NCI-H69 (cell line): ENCODE measurements at regions not wholly inside any gene's neighbourhood (a gene's known extent, or its start where the extent isn't known, plus 50 kb on each side); places are given as distances from the start of the nearest gene placed in this dataset.

Source experiments
- DNase-seq: peaks from one replicate; lab custom pipeline; 2025; lab: John Stamatoyannopoulos, UW

DNA sequence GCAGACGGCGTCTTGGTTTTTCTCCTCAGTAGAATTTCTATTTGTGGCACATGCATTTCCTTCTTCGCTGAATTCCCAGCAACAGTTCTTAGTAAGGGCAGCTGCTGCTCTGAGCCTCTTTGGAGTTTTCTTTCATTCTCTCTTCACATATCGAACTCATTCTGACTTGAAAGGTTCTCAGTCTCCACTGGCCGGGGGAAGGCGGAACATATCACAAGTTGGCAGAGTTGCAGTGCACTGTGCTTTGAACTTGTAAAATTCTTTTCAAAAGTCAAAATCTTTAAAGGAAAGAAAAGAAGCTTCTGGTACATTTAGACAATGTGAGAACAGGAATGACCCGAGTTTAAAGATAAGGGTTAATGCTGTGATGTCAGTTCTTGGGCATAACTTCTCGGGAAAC lies 286.1 kb upstream of the MAP3K7 start:
- no peak for DNase-seq

DNA sequence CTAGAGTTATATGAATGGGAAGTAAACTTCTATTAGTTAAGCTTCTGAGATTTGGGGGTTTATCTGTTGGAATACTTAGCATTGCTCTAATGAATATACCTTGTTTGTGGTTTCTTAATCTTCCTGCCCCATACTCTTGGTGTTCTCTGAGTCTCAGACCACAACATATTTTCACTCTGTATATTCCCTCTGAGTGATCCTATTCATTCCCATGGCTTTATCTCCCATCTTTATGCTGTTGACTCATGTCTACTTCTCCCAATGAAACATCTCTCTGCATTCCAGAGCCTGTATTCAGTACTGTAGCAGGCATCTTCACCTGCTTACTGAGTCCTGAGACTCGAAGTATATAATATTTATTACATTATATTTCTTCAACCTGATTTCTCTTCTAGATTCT lies 283.7 kb upstream of the MAP3K7 start:
- DNase-seq, result no peak

DNA sequence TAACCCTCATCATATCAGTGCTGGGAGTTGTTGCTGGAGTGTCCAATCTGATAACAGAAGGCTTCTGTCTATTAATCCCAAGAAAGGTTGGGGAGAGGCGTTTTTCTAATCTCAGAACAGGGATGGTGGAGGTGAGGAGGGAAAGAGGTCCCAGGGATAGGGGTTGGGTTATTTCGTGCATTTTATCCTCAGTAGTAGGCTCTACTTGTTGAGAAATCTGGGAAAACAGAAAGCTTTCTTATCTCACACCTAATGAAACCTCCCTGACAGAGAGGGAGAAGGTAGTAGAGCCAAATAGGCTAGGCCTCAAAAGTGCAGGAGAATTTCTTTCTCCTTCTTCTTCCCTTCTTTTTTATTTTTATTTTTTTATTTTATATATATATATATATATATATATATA lies 281.8 kb upstream of the MAP3K7 start:
- no peak for DNase-seq

DNA sequence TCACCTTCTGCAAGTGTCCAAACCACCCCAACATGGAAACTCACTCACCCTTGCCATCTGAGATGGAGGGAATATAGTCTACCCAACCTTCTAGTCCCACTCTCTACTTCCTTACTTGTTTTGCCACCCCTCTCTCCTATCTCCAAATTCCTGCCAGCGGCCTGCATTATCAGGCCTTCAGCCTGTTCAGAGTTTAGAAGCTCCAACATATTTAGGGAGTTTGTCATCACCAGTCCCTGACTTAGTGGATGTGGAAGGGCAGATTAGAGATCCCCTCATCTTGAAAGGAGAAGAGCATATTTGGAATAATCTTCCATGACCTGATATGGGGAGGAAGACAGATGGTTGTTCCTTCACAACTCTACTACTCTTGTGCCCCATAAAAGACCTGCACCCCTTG lies 281.4 kb upstream of the MAP3K7 start:
- no peak for DNase-seq

DNA sequence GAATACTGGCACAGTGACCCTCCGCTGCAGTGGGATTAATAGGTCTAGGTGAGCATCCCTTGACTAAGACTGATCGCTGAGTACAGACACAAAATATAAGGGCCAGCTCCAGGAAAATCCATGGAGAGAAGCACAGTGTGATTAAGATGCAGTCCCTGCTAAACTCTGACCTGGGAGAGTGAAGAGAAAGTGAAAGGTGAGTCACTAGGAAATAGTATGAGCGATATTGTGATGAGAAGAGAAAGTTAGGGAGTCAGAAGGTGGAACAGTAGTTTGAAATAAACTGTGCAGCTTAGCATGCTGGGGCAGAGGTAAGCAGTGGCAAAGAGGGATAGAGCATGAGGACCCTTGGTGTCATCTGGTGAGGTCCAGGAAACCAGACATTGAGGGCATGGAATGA lies 278.6 kb upstream of the MAP3K7 start:
- DNase-seq, result no peak

DNA sequence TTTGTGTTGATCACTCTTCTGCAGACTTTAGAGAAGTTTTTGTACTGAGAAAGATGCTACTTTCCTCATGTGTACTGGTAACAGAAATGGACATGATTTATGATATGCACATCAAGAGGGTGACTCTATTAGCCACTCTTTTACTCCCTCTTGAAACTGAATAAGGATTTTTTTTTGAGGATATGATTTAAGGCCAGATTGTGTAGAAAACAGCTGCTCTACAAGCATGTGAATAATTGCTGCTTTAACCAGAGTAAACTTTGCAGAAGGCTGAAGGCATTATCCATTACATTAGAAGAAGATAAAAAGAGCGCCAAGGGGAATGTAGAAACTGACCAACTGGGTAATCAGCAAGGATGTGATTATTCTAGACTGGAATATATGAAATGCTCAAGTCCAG lies 276.2 kb upstream of the MAP3K7 start:
- no peak for DNase-seq

DNA sequence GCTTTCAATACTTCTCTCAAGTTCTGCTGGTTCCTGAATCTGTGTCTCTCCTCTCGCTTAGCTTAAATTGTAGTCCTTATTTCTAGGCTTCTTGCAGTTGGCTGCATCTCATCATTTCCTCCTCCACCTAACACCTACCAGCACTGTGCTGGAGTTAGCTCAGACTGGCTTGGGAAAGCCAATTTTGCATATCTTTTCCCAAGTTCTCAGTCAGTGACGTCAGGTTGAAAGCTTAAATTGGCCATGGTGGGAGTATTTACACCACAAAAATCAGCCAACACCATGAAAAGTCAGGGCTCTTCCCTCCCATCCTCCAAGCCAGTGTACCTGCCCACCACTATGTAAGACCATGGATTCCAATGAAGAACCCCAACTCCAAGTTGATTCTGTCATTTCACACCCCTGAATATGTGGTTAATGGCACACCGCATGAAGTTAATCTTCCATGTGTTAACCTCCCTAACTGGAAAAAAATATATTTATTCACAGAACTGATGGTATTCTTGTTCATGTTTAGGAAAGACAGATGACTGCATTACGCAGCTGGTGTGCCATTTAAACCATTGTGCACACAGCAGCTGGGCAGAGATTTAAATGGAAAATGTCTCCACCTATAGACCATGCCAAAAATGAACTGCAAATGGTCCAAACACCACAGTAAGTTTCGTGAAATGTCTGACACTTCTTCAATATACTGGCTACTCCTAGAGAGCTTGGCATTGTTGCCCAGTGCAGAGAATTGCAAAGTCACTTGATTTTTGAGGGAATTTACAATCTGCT lies 274.1 kb upstream of the MAP3K7 start:
- DNase-seq, result peak; percentile 38

DNA sequence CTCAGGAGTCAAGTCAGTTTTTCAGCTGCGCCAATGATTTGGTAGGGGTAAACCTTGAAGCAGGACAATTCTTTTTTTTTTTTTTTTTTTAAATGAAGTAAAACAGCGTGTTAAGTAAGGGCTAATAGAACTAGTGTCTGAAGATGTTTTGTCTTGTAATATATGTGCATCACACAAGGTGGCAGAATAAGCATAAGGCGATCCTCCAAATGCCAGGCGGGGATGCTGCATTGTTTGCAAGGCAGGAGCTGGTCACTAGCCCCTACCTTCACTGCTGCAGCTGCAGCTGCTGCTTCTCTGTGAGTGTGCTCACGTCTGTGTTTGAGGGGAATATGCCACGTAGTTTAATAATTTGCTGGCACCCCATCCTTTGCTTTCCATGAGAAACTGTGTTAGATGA lies 272.7 kb upstream of the MAP3K7 start:
- DNase-seq, result peak; percentile 39

DNA sequence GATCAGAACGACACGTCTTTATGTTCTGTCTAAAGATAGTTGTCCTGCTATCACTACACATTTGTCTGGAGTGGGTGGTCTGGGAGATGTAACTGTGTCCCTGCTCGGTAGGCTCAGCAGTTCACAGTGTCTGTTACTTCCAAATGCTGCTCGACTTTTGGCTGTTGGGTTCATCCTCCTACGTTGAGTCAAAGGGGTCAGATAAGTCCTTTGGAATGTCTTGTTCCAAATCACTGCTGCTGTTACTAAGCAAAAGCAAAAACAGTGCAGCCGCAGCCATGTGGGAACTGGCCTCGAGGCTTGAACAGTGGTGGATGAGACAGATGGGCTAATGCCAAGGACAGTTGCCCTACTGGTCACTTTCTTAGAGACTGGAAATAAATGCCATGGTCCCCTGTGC lies 272.2 kb upstream of the MAP3K7 start:
- no peak for DNase-seq

DNA sequence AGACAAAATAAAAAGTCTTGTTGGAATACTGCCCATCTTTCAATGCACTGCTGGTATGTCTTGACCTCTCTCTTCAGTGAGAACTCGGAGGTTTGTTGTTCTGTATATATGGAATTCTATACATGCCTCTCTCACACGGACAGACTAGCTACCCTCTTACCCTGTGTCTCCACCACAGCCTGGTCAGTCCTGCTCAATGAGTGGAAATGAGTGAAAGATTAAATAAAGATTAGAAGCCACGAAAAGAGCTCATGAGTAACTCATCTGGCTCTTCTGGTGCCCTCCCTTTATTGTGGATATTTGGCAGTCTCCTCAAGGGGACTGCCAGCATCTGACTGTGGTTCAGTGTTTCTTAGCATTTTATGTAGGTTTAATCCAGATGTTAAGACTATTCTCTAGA lies 262.8 kb upstream of the MAP3K7 start:
- DNase-seq, result no peak

DNA sequence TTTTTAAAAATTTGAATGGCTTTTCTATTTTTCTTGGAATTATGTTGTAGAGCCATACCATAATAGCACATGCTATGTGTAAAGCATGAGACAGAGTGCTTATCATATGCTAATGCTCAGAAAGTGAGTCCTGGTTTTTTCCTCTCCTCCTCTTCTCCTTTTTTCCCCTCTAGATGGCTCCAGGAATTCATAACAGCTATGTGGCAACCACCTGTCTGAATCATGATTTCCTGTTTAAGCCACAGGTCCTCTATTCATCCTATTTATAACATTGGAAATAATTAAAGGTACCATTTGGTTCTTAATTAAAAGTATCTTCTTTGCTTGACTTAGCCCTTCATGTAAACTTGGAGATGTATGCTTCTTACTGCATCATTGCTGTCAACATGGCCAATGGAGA lies 260.0 kb upstream of the MAP3K7 start:
- peak; percentile 2 for DNase-seq

DNA sequence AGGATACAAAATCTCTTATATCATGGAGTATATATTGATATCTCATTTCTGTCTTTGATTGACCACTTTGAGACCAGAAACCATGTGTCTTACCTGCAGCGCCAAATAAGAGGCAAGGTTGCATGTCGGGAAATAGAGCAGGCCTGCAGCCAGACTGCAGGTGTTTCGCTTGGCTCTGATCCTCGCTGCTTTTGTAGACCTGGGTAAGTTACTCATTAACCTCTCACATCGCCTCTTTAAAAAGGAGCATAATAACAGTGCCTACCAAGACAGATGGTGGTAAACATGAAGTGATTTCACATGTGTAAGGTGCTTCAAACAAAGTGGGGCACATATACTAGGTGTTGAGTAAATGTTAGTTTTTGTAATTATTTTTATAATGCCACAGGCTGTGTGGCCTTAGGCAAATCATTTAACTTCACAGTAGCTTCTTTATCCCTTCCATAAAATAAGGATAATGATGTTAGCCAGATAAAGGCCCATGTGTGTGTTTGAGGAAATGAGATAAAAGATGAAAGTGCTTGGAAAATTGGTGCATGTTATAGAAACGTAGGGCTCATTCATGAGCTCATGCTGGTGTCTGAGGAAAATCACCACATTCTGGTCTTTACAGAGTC lies 248.8 kb upstream of the MAP3K7 start:
- DNase-seq, result peak; percentile 74

DNA sequence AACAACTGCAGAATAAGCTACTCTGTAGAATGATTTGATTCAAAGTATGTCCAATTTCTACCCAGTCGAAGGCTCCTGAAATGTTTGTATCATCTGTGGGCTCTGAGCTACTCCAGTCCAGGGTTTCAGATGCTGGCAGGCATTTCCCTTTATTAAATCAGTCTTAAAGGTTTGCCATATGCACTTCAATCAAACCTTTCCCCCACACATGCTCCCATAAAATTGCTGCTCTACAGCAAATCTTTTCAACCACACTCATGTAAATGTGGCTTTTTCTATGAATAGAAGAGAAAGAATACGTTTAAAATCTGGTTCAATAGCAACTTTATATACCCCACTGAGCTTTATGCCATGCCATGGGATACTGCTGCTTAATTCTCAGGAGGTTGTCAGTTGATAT lies 242.4 kb upstream of the MAP3K7 start:
- no peak for DNase-seq

DNA sequence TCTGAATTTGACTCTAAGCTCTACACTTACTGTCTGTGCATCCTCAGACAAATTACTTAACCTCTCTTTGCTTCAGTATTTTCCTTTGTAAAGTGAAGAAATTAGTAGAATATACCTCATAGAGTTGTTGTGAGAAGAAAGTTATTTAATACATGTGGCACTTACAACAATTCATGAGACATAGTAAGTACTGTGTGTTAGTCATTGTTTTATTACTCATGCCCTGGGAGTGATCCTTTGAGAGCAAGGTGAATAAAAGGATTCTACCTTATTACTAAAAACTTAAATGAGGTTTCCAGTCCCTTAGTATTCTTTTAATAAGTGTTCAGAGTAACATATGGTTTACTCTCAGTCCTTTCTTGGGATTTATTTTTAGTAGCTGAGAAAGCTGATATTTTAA lies 233.6 kb upstream of the MAP3K7 start:
- no peak for DNase-seq

DNA sequence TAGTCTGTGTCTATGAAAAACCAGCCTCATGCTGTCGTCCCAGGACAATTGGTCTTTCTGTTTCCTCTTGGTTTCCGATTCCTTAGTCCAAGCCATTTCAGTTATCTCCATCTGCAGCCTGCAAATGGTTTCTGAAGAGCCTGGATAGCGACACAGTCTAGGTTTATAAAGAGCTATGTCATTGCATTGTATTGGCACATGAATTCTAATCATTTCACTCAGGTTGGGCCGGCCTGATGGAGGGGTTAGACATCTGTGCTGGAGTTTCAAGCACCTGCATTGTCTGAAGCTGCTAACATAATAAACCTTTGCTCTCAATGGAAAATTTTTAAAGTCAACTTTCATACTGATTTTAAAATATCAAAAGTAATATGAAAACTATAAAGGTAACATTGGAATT lies 232.6 kb upstream of the MAP3K7 start:
- no peak for DNase-seq

DNA sequence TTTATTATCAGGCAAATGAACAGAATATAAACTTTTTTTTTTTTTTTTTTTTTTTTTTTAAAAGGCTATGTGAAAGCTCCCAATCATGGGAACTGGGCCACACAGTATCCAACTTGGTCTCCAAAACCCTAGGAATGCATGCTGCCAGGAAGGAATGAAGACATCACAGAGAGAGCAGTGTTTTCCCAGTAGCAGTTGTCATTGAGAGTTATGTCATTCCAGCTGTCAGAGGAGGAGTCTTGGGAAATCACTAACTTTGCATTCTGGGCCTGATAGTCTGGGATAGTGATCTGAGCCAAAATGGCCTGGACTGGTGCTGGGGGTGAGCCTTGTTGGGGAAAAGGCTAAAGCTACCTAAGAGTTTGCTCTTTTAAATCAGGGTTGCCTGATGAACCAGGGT lies 231.3 kb upstream of the MAP3K7 start:
- DNase-seq, result no peak

DNA sequence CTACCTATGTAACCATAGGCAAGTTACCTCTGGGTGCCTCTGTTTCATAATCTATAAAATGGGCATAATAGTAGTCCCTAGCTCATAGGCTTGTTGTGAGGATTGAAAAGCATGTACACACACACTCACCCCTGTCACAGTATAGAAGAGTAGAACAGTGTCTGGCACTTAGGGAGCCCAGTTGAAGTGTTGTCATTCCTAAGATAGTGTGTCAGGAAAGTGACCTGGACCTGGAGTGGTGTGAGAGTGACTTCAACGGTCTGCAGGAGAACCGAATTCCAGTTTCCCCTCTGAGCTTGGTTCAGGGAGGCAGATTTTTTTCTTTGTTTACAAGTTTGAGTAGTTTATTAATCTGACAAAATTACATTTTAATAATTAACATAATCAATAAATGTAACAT lies 229.9 kb upstream of the MAP3K7 start:
- DNase-seq, result no peak

DNA sequence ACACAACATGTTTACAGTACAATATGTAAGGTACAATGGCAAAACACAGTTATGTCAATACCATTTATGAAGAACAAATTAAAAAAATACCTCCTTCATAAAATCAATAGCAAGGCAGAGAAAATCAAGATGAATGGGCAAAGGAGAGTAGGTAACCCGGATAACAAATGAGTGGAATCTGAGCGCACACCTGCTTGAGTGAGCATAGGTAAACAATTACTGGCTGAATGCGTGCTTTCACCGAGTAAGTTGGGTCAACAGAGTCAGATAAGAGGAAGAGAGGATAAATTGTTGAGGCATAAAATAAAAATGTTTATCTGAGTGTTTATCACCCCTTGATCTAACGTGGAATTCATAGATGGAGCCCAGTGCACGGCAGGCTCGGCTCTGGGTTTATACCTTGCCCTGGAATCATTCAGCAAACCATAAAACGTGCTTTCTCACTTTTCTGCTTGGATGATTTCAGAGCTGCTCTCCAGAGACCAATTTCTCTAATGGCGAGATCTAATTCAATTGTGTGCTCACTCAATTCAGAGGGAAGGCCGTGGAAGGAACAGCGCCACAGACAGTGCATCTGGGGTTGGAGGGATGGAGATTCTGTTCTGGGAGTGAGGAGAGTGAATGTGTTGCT lies 224.8 kb upstream of the MAP3K7 start:
- peak; percentile 13 for DNase-seq

DNA sequence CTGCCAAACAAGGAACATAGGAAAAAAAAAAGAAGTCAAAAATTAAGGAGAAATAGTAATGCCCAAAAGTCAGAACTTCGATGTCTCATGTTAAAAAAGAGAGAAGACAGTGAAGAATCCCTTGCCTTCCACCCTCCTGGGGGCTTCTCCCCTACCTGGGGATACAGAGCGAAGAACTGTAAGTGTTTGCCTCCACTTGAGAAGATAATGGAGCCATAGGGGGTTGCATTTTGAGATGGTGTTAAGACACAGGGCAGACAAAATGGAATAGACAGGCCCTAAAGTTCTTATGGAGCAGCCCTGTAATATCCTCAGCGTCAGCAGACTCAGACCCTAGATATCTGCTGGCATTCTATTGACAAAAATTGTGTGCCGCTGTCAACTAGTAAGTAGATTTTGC lies 222.2 kb upstream of the MAP3K7 start:
- DNase-seq, result no peak

DNA sequence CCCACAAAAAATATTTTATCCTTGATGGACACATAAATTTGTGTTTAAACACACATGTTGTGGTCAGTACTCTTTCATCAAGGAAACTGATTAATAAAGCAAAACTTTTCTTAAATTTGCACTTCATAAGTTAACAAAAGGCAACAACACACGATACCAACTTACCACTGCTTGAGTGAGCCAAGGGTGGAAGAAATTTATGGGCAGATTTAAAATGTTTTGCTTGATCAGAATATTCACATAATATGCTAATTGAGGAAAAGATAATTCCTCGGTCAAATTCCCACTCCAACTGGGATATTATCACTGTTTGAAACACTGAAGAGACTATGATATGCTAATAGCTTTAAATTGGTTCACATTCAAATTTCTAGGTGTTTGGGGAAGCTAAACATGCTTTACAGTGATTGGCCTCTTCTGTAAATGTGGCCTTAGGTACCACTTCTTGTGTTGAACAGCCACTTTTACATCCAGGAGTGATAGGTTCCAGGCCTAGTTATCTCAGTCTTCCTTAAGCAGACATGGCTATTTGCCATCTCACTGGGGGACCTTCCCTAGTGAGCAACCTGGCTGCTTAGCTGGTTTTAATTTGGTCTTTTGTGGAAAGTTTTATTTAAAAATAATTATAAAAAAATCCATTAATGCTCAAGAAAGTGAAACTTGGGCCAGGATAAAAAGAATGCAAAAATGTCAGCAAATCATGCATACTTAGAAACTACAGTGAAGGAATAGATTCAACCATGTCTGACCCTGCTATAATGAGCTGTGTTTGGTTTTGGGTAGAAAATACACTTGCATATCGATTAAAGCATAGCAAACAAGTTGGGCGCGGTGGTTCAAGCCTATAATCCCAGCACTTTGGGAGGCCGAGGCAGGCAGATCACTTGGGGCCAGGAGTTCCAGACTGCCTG lies 221.2 kb upstream of the MAP3K7 start:
- DNase-seq, result no peak

DNA sequence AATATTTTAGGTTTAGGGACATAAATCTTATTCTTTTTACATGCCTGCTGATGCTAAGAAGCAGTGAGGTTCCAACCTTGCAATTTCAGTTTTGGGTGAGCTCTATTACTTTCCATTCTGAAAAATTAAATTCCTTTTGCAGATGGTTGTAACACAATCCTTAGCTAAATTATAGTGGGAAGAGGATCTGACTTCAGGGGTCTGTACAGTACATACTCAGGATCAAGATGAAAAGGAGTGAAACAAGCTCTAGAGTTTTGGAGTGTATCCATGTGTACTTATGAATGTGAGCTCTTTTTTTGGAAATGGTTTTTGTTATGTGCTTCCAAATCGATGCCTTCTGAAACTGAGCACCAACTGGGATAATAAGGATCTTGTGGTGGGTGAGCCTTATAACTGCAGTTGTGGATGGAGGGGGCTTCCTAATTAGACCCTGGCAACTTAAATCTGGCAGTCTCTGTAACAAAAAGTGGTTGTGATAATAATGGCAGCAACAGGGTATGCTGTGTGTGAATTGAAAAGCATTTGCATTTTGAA lies 218.8 kb upstream of the MAP3K7 start:
- no peak for DNase-seq

DNA sequence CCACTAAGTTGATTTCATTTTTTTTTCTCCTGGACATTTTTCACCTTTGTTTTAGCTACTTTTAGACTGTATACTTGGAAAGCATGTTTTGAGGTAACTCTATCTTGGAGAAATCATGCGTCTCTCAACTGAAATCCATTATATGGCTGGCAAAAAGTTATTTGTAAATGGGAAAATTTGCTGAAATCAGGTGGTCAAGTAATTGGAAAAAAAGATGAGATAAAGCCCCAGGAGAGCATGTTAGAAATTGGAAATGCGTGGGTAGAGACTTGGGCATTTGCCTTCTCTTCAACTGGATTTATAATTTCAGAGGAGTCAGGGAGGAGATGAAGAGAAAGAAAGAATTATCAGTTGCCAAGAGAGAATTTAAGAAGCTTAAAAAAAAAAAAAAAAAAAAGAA lies 217.1 kb upstream of the MAP3K7 start:
- DNase-seq, result no peak
